Psoas muscle (tissue), 7 donors: ENCODE measurements at regions not wholly inside any gene's neighbourhood (a gene's known extent, or its start where the extent isn't known, plus 50 kb on each side); places are given as distances from the start of the nearest gene placed in this dataset.

ENCODE experiments used
- ATAC-seq, 4 donors: fragments of 200-7000 bp; cut with Tn5 transposase; one replicate each; pipeline ENCODE4 v1.9.1; 2020; ENCODE audit warnings: moderate library complexity in 3 of 4, mild to moderate bottlenecking in 2 of 4
- DNase-seq, 2 donors: peaks; one replicate each; pipeline ENCODE4 v3.0.0-alpha.2; 2020
- H3K27ac ChIP-seq: fragments of 200-600 bp; one replicate; pipeline ENCODE4 v1.8.0; 2022
- H3K27me3 ChIP-seq, 3 donors: fragments of 200-600 bp in 1 of 3; one replicate each; pipeline versions ENCODE4 v1.6.1 to v1.8.0; 2013 to 2022; ENCODE audit warnings: low read length in 2 of 3, mild to moderate bottlenecking in 2 of 3, moderate library complexity in 1 of 3; ENCODE audit not compliant: insufficient read depth in 3 of 3
- H3K36me3 ChIP-seq, 2 donors: fragments of 200-600 bp in 1 of 2; one replicate each; pipeline versions ENCODE4 v1.6.1 to v1.8.0; 2013 to 2022; ENCODE audit warnings: low read depth in 1 of 2, mild to moderate bottlenecking in 1 of 2, moderate library complexity in 1 of 2; ENCODE audit not compliant: insufficient read depth in 1 of 2
- H3K4me1 ChIP-seq: fragments of 200-600 bp; one replicate; pipeline ENCODE4 v1.8.0; 2022
- H3K4me3 ChIP-seq: fragments of 200-600 bp; one replicate; pipeline ENCODE4 v1.8.0; 2022; ENCODE audit warnings: mild to moderate bottlenecking
- H3K9me3 ChIP-seq: fragments of 200-600 bp; one replicate; pipeline ENCODE4 v1.8.0; 2022
- CTCF ChIP-seq: fragments of 200-600 bp; IDR thresholded peaks from one replicate; pipeline ENCODE4 v1.8.0; 2022; ENCODE audit warnings: antibody characterized with exemption
- whole genome bisulfite sequencing, 3 donors: extraction: QIAGEN DNeasy Blood & Tissue Kit; methylation state at CpG; one replicate each; pipeline versions ENCODE4 v1.1.6 to v1.1.7; 2013; 5-methylcytosine and 5-hydroxymethylcytosine counted together
- intact Hi-C, 2 donors: fragments of 100-400 bp; cut with DNase I; formaldehyde crosslinking; loops; one replicate each; pipeline versions ENCODE4 v1.11.0 to v1.14.2; 2022
- donor health status: healthy with polysubstance abuse.
- donor health status: DM: no; HTN: no; CAD: no; lungs with moderate emphysema.
- donor health status: Bipolar disorder and iron deficiency.
- donor health status: healthy.
- donor health status: DM: yes; HTN: yes; CAD: no.
- donor health status: DM: no; HTN: no; CAD: no.
- donor health status: DM: yes; HTN: yes; CAD: no.

GRCh38 chr15:47404877-47405276, 312.4 kb upstream of the SEMA6D start:
- TF ChIP-seq CTCF = no peak
- Histone ChIP-seq H3K4me3 (no peak overlapping the region), H3K4me1 (peaks cover 7% of the 10 kb centered on the region), H3K27ac (no peak overlapping the region), H3K27me3 (peaks cover 0 to 7% (median 0%) of the 10 kb centered on the region in 3 donors), H3K9me3 (no peaks in the 10 kb centered on the region), H3K36me3 (no peaks in the 10 kb centered on the region)
- intact Hi-C loops = no loop called here
- ATAC-seq (no peak), DNase-seq (no peak)
- WGBS, 3 donors = 64 to 68% (median 64%) methylated on average over 3 of the region's 3 CpGs

- 41 to 51% (median 43%) methylated on average over 5 of the region's 5 CpGs for whole genome bisulfite sequencing, 3 donors
- intact Hi-C loops = no loop called here
- TF ChIP-seq CTCF = no peak
- no peak for DNase-seq
- H3K4me1 ChIP-seq = peaks cover 7% of the 10 kb centered on the region
- H3K27ac ChIP-seq = no peak overlapping the region
- peaks cover 0 to 7% (median 0%) of the 10 kb centered on the region in 3 donors for H3K27me3 ChIP-seq
- no peak for ATAC-seq
- H3K4me3 ChIP-seq = no peak overlapping the region
- no peaks in the 10 kb centered on the region for H3K36me3 ChIP-seq
- H3K9me3 ChIP-seq = no peaks in the 10 kb centered on the region
Measured at GRCh38 chr15:47405365-47406162, 311.7 kb upstream of the SEMA6D start.

- no peak for TF ChIP-seq CTCF
- H3K9me3 ChIP-seq = no peaks in the 10 kb centered on the region
- intact Hi-C loops = no loop called here
- 80 to 89% (median 86%) methylated on average over 5 of the region's 5 CpGs for WGBS, 3 donors
- H3K4me3 ChIP-seq = no peak overlapping the region
- DNase-seq = no peak
- H3K27ac ChIP-seq = no peak overlapping the region
- no peak for ATAC-seq
- H3K4me1 ChIP-seq = peaks cover 7% of the 10 kb centered on the region
- peaks cover 0 to 7% (median 0%) of the 10 kb centered on the region in 3 donors for H3K27me3 ChIP-seq
- no peaks in the 10 kb centered on the region for H3K36me3 ChIP-seq
Measured at GRCh38 chr15:47407692-47408091, 309.6 kb upstream of the SEMA6D start.

- intact Hi-C loops = no loop called here
- Histone ChIP-seq H3K4me3 (no peak overlapping the region), H3K36me3 (no peaks in the 10 kb centered on the region), H3K27ac (no peak overlapping the region), H3K4me1 (peaks cover 7% of the 10 kb centered on the region), H3K9me3 (no peaks in the 10 kb centered on the region), H3K27me3 (peaks cover 0 to 3% (median 0%) of the 10 kb centered on the region in 3 donors)
- TF ChIP-seq CTCF = no peak
- ATAC-seq = no peak
- no peak for DNase-seq
- WGBS, 3 donors = 22 to 28% (median 23%) methylated on average over 1 of the region's 1 CpG
Measured at GRCh38 chr15:47409038-47409437, 308.3 kb upstream of the SEMA6D start.

GRCh38 chr15:47409600-47409999, 307.7 kb upstream of the SEMA6D start:
- Histone ChIP-seq H3K27ac (no peak overlapping the region), H3K27me3 (no peaks in the 10 kb centered on the region), H3K4me1 (peaks cover 7% of the 10 kb centered on the region), H3K36me3 (no peaks in the 10 kb centered on the region), H3K9me3 (no peaks in the 10 kb centered on the region), H3K4me3 (no peak overlapping the region)
- 62 to 76% (median 75%) methylated on average over 2 of the region's 2 CpGs for WGBS, 3 donors
- TF ChIP-seq CTCF = no peak
- no peak for ATAC-seq
- intact Hi-C loops = no loop called here
- no peak for DNase-seq
